Lower leg skin (tissue), 4 donors: ENCODE measurements at regions not wholly inside any gene's neighbourhood (a gene's known extent, or its start where the extent isn't known, plus 50 kb on each side); places are given as distances from the start of the nearest gene placed in this dataset.
A peak's percentile ranks its signal among the peaks of the same experiment; 100 is the strongest.

Experiments
- DNase-seq, 2 donors: peaks; one replicate each; pipeline ENCODE4 v3.0.0-alpha.2; 2019; ENCODE audit warnings: low spot score in 2 of 2
- H3K4me3 ChIP-seq: fragments of 200-600 bp; sonication (generic); 2 replicates; pipeline ENCODE4 v1.5.1; 2017; ENCODE audit warnings: mild to moderate bottlenecking, low read depth; ENCODE audit not compliant: poor library complexity, severe bottlenecking
- POLR2A ChIP-seq, 2 donors: fragments of 450-650 bp; IDR thresholded peaks; one replicate each; pipeline ENCODE4 v1.6.1; 2016 to 2017; ENCODE audit warnings: antibody characterized with exemption in 2 of 2, mild to moderate bottlenecking in 1 of 2, moderate library complexity in 1 of 2
- WGBS, 2 donors: methylation state at CpG; one replicate each; pipeline ENCODE4 v1.1.5; 2018; 5-methylcytosine and 5-hydroxymethylcytosine counted together
- intact Hi-C: fragments of 100-400 bp; cut with DNase I; formaldehyde crosslinking; loops from one replicate; pipeline ENCODE4 v1.15.0; 2023; ENCODE audit warnings: low total_unique reads
- TF ChIP-seq, protein P1 (sequence below), 3 donors: fragments of 450-650 bp; IDR thresholded peaks; one replicate each; pipeline ENCODE4 v1.5.1; 2016; ENCODE audit warnings: antibody characterized with exemption in 3 of 3, mild to moderate bottlenecking in 3 of 3, moderate library complexity in 2 of 3

DNA sequence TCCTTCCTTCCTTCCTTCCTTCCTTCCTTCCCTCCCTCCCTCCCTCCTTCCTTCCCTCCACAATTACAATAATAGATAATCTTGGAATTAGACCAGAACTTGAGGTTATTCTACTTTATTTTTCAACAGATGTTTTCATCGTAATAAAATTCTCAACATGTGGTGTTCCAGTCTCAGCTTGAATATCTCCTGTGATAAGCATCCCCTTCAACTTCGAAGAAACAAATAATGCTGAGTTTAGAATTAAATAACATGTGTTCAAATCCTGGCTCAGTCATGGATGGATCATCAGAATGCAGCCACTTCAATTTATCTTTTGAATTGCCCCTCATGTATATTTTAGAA lies 91.4 kb upstream of the PAPPA start:
- no peak overlapping the region for H3K4me3 ChIP-seq
- no peak for TF ChIP-seq POLR2A (IDR thresholded peaks at IDR 0.05)
- TF ChIP-seq, protein P1, sequence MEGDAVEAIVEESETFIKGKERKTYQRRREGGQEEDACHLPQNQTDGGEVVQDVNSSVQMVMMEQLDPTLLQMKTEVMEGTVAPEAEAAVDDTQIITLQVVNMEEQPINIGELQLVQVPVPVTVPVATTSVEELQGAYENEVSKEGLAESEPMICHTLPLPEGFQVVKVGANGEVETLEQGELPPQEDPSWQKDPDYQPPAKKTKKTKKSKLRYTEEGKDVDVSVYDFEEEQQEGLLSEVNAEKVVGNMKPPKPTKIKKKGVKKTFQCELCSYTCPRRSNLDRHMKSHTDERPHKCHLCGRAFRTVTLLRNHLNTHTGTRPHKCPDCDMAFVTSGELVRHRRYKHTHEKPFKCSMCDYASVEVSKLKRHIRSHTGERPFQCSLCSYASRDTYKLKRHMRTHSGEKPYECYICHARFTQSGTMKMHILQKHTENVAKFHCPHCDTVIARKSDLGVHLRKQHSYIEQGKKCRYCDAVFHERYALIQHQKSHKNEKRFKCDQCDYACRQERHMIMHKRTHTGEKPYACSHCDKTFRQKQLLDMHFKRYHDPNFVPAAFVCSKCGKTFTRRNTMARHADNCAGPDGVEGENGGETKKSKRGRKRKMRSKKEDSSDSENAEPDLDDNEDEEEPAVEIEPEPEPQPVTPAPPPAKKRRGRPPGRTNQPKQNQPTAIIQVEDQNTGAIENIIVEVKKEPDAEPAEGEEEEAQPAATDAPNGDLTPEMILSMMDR (IDR thresholded peaks at IDR 0.05) = no peak
- no peak for DNase-seq
- WGBS, 2 donors = 68 to 75% methylated on average over 2 of the region's 2 CpGs
- intact Hi-C loops = no loop called here

DNA sequence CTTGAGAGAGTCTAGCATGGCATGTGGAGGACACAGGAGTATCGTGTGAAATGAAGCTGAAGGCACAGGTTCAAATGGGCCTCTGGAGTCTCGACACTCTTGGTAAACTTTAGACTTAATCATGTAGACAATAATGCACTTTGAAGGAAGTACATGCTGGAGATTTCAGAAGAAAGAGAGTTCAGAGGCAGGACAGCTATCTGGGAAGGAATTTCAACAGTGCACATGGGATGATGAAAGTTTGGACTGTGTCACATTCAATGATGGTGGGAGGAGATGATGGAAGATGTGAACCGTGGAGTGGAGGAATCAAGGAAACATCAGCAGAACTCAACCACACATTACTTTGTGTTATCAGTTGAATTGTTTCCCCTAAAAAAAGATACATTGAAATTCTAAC lies 88.6 kb upstream of the PAPPA start:
- H3K4me3 ChIP-seq = no peak overlapping the region
- no peak for TF ChIP-seq POLR2A (IDR thresholded peaks at IDR 0.05)
- TF ChIP-seq, protein P1 (IDR thresholded peaks at IDR 0.05) = no peak
- no peak for DNase-seq
- intact Hi-C loops = no loop called here
- WGBS, 2 donors = 85 to 91% methylated on average over 3 of the region's 3 CpGs

DNA sequence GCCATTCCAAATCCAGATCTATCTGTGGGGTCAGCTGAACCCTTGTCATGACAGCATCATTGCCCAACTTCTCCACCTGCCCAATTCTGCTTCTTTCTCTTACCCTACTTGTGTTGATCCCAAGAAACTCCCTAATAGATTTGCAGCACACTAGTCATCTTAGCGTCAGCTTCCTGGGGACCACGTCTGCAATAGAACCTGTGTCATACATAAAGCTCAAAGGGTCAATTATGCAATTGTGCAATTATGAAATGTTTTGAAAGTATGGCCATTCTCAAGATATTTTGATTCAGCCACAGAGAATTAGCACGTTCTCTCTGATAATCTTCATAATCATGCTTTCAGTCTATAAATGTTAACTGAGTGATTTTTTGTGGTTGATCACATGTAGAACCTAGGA lies 87.4 kb upstream of the PAPPA start:
- TF ChIP-seq, protein P1 (IDR thresholded peaks at IDR 0.05) = no peak
- TF ChIP-seq POLR2A (IDR thresholded peaks at IDR 0.05) = no peak
- no peak for DNase-seq
- WGBS, 2 donors = 91 to 94% methylated on average over 3 of the region's 3 CpGs
- no peak overlapping the region for H3K4me3 ChIP-seq
- intact Hi-C loops = no loop called here

DNA sequence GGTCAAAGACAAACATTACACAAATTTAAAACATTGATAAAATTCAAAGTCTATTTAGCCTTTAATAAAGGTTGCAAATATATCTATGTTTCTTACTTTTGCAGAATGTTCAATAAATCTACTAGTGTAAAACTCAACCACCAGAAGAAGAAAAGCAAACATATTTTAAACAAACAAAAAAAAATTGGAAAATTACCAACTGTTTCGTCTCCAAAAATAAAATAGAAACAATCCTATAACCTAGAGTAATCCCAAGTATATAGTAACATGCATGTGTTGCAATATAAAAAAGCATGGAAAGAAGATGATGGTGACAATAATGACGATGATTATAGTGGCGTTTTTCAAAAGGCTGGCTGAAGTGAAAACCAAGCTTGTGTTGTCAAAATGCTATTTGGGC lies 86.0 kb upstream of the PAPPA start:
- intact Hi-C loops = no loop called here
- DNase-seq = no peak
- 62 to 64% methylated on average over 3 of the region's 3 CpGs for WGBS, 2 donors
- no peak overlapping the region for H3K4me3 ChIP-seq
- TF ChIP-seq, protein P1 (IDR thresholded peaks at IDR 0.05) = no peak
- TF ChIP-seq POLR2A (IDR thresholded peaks at IDR 0.05) = no peak

DNA sequence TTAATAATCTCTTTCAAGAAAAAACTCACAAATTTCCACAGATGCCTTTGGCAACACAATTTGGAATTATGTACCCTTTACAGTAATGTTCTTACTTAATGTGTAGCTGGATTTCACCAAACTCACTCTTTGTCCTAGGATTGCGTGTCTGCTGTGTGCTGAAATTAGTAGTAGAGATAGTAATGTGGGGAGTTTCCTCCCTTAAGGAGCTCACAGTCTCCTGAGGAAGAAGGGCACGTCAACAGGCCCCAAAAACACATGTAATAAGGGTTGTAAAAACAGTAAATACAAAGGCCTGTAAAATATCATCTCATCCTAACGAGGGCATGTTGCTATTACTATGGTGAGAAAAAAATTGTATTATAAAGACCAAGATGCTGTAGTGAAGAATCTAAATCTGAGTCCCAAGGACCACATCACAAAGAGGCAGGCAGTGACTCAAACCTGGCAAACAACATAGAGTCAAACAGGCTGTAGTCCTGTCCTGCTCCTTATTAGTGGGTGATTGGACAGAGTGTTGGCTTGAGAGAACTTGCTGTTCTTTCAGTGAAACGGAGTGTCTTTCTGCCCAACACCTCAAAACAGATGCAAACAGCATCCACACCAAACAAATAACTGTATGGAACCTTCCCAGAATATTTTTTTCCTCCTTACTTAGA lies 83.2 kb upstream of the PAPPA start:
- no peak for TF ChIP-seq POLR2A (IDR thresholded peaks at IDR 0.05)
- TF ChIP-seq, protein P1 (IDR thresholded peaks at IDR 0.05) = no peak
- H3K4me3 ChIP-seq = no peak overlapping the region
- 55 to 70% methylated on average over 4 of the region's 4 CpGs for WGBS, 2 donors
- intact Hi-C loops = no loop called here
- peak in 1 of 2 donors; percentile 27 for DNase-seq

DNA sequence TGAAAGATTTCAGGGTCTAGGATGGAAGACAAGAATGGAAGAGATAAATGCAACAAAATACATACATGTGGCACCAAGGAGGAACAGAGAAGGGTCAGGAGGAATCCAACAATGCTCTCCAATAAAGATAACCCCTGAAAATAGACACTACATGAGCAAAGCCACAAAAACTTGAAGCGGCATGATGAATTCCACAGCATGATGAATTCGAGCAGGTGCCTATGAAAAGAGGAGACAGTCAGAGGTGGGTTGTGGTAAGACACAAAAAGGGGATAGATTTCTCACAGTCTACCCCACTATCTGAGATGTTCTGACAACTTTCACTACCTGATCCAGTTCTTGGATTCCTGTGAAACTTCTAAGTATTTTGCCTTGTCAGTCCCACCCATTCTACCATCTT lies 81.5 kb upstream of the PAPPA start:
- intact Hi-C loops = no loop called here
- no peak overlapping the region for H3K4me3 ChIP-seq

More for the DNA sequence above, 81.5 kb upstream of the PAPPA start:
- no peak for TF ChIP-seq POLR2A (IDR thresholded peaks at IDR 0.05)
- TF ChIP-seq, protein P1 (IDR thresholded peaks at IDR 0.05) = no peak
- no peak for DNase-seq
- WGBS, 2 donors = 86 to 88% methylated on average over 2 of the region's 2 CpGs
